GM23338 (cell line): ENCODE measurements at regions not wholly inside any gene's neighbourhood (a gene's known extent, or its start where the extent isn't known, plus 50 kb on each side); places are given as distances from the start of the nearest gene placed in this dataset.

ENCODE experiments used
- ATAC-seq: fragments of 200-7000 bp; cut with Tn5 transposase; 3 replicates; pipeline ENCODE4 v1.9.1; 2020
- DNase-seq: peaks from one replicate; pipeline ENCODE4 v3.0.0-alpha.2; 2015; ENCODE audit warnings: low spot score
- H2AFZ ChIP-seq: fragments of 200-600 bp; sonication (generic); 2 replicates; pipeline ENCODE4 v1.8.0; 2016; ENCODE audit warnings: antibody characterized with exemption, mild to moderate bottlenecking, moderate library complexity
- H3F3A ChIP-seq: fragments of 200-600 bp; sonication (generic); replicated peaks from 2 replicates; pipeline ENCODE4 v1.8.0; 2017; ENCODE audit warnings: antibody characterized with exemption, mixed run types, low read depth
- H3K27ac ChIP-seq: fragments of 200-600 bp; sonication (generic); 2 replicates; pipeline ENCODE4 v1.6.1; 2016; ENCODE audit warnings: low read depth
- H3K27me3 ChIP-seq: fragments of 200-600 bp; sonication (generic); 2 replicates; pipeline ENCODE4 v1.8.0; 2016; ENCODE audit warnings: mild to moderate bottlenecking, mixed run types, moderate library complexity; ENCODE audit not compliant: insufficient read depth
- H3K36me3 ChIP-seq: fragments of 200-600 bp; sonication (generic); 2 replicates; pipeline ENCODE4 v1.8.0; 2016; ENCODE audit warnings: mild to moderate bottlenecking; ENCODE audit not compliant: insufficient read depth
- H3K4me1 ChIP-seq: fragments of 200-600 bp; sonication (generic); 2 replicates; pipeline ENCODE4 v1.8.0; 2016; ENCODE audit warnings: mild to moderate bottlenecking, moderate library complexity; ENCODE audit not compliant: insufficient read depth
- H3K4me2 ChIP-seq: fragments of 200-600 bp; sonication (generic); 2 replicates; pipeline ENCODE4 v1.7.1; 2017; ENCODE audit warnings: mixed run types
- H3K4me3 ChIP-seq: fragments of 200-600 bp; sonication (generic); 2 replicates; pipeline ENCODE4 v1.6.1; 2016; ENCODE audit warnings: mixed run types
- H3K79me2 ChIP-seq: fragments of 200-600 bp; sonication (generic); replicated peaks from 2 replicates; pipeline ENCODE4 v1.8.0; 2017; ENCODE audit warnings: mild to moderate bottlenecking; ENCODE audit not compliant: insufficient read depth
- H3K9me2 ChIP-seq: fragments of 200-600 bp; sonication (generic); 2 replicates; pipeline ENCODE4 v1.8.0; 2017; ENCODE audit not compliant: insufficient read depth
- H4K20me1 ChIP-seq: fragments of 200-600 bp; sonication (generic); replicated peaks from 2 replicates; pipeline ENCODE4 v1.8.0; 2017; ENCODE audit warnings: mild to moderate bottlenecking; ENCODE audit not compliant: insufficient read depth
- H3K27ac Mint-ChIP-seq: 2 replicates; pipeline ENCODE4 v1.8.0; 2020; ENCODE audit warnings: inconsistent platforms, mild to moderate bottlenecking, moderate library complexity, mixed read lengths
- H3K27me3 Mint-ChIP-seq: 3 replicates; pipeline ENCODE4 v1.8.0; 2022; ENCODE audit warnings: low read depth, mild to moderate bottlenecking, moderate library complexity, mixed read lengths, inconsistent platforms; ENCODE audit not compliant: insufficient read depth, poor library complexity
- H3K36me3 Mint-ChIP-seq: 3 replicates; pipeline ENCODE4 v1.8.0; 2021; ENCODE audit warnings: low read depth, mild to moderate bottlenecking, inconsistent platforms, moderate library complexity, mixed read lengths
- H3K4me1 Mint-ChIP-seq: 3 replicates; pipeline ENCODE4 v1.8.0; 2020; ENCODE audit warnings: mild to moderate bottlenecking, inconsistent platforms, mixed read lengths
- H3K4me3 Mint-ChIP-seq: 3 replicates; pipeline ENCODE4 v1.8.0; 2021; ENCODE audit warnings: moderate library complexity, mild to moderate bottlenecking, inconsistent platforms, mixed read lengths
- H3K9me3 Mint-ChIP-seq: 3 replicates; pipeline ENCODE4 v1.8.0; 2020; ENCODE audit warnings: moderate library complexity, mild to moderate bottlenecking, inconsistent platforms, mixed read lengths
- CREB1 ChIP-seq: fragments of 250-450 bp; sonication (Bioruptor Pico); IDR thresholded peaks from 2 replicates; pipeline ENCODE4 v1.5.0; 2020; ENCODE audit warnings: low read depth, mild to moderate bottlenecking, moderate library complexity
- CTCF ChIP-seq, 2 experiments: fragments of 200-600 bp in 1 of 2; sonication (generic) in 1 of 2; conservative IDR thresholded peaks; 2 replicates each; pipeline versions ENCODE4 v1.5.1 to v1.6.1; 2016 to 2017; ENCODE audit warnings: antibody characterized with exemption in 2 of 2, low read depth in 2 of 2, mild to moderate bottlenecking in 2 of 2, moderate library complexity in 1 of 2
- JUNB ChIP-seq: IDR thresholded peaks from one replicate; pipeline ENCODE4 v1.6.1; 2016; ENCODE audit warnings: antibody characterized with exemption; ENCODE audit not compliant: unreplicated experiment
- NANOG ChIP-seq: IDR thresholded peaks from 2 replicates; pipeline ENCODE4 v1.6.1; 2016; ENCODE audit warnings: antibody characterized with exemption, borderline replicate concordance
- STAT1 ChIP-seq: IDR thresholded peaks from one replicate; pipeline ENCODE4 v1.6.1; 2016; ENCODE audit warnings: antibody characterized with exemption; ENCODE audit not compliant: unreplicated experiment
- ZNF331 ChIP-seq: fragments of 250-450 bp; sonication (Bioruptor Pico); IDR thresholded peaks from 2 replicates; pipeline ENCODE4 v1.5.0; 2020; ENCODE audit warnings: low read depth, mild to moderate bottlenecking, moderate library complexity
- TF ChIP-seq, protein P1 (sequence below): fragments of 250-450 bp; sonication (Bioruptor Pico); IDR thresholded peaks from 2 replicates; pipeline ENCODE4 v1.5.0; 2020; ENCODE audit warnings: mild to moderate bottlenecking, moderate library complexity

DNA sequence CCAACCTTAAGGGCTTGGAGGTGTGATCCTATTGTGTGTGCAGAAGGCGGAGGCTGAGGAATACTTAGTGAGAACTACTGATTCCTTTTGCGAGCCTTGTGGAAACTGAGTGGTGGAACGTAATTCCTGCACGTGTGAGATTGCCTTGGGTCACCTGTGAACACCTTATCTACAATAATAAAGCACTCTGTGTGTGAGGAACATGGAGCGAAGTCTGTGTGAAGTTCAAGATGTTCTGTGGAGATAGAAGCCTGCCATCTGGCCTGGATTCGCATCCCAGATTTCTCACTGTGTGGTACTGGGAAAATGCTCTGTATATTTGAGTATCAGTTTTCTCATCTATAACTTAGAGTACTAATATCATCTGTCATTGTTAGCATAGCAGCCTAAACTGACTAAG is 179.5 kb upstream of the PDZRN3 start:
- no peaks in the 10 kb centered on the region for H3F3A ChIP-seq
- no peaks in the 10 kb centered on the region for H3K79me2 ChIP-seq
- no peaks in the 10 kb centered on the region; the same call in 1 of the 2 replicates for H3K9me2 ChIP-seq
- H3K27me3 ChIP-seq, result no peaks in the 10 kb centered on the region
- no peaks in the 10 kb centered on the region for H3K36me3 Mint-ChIP-seq
- TF ChIP-seq JUNB (no peak), ZNF331 (CRISPR knock-in tag) (no peak), NANOG (no peak), CREB1 (CRISPR knock-in tag) (no peak), CTCF (conservative IDR thresholded peaks at IDR 0.05; ENCODE audit: low read depth in 2 of 2) (no peak), STAT1 (no peak)
- TF ChIP-seq, protein P1, sequence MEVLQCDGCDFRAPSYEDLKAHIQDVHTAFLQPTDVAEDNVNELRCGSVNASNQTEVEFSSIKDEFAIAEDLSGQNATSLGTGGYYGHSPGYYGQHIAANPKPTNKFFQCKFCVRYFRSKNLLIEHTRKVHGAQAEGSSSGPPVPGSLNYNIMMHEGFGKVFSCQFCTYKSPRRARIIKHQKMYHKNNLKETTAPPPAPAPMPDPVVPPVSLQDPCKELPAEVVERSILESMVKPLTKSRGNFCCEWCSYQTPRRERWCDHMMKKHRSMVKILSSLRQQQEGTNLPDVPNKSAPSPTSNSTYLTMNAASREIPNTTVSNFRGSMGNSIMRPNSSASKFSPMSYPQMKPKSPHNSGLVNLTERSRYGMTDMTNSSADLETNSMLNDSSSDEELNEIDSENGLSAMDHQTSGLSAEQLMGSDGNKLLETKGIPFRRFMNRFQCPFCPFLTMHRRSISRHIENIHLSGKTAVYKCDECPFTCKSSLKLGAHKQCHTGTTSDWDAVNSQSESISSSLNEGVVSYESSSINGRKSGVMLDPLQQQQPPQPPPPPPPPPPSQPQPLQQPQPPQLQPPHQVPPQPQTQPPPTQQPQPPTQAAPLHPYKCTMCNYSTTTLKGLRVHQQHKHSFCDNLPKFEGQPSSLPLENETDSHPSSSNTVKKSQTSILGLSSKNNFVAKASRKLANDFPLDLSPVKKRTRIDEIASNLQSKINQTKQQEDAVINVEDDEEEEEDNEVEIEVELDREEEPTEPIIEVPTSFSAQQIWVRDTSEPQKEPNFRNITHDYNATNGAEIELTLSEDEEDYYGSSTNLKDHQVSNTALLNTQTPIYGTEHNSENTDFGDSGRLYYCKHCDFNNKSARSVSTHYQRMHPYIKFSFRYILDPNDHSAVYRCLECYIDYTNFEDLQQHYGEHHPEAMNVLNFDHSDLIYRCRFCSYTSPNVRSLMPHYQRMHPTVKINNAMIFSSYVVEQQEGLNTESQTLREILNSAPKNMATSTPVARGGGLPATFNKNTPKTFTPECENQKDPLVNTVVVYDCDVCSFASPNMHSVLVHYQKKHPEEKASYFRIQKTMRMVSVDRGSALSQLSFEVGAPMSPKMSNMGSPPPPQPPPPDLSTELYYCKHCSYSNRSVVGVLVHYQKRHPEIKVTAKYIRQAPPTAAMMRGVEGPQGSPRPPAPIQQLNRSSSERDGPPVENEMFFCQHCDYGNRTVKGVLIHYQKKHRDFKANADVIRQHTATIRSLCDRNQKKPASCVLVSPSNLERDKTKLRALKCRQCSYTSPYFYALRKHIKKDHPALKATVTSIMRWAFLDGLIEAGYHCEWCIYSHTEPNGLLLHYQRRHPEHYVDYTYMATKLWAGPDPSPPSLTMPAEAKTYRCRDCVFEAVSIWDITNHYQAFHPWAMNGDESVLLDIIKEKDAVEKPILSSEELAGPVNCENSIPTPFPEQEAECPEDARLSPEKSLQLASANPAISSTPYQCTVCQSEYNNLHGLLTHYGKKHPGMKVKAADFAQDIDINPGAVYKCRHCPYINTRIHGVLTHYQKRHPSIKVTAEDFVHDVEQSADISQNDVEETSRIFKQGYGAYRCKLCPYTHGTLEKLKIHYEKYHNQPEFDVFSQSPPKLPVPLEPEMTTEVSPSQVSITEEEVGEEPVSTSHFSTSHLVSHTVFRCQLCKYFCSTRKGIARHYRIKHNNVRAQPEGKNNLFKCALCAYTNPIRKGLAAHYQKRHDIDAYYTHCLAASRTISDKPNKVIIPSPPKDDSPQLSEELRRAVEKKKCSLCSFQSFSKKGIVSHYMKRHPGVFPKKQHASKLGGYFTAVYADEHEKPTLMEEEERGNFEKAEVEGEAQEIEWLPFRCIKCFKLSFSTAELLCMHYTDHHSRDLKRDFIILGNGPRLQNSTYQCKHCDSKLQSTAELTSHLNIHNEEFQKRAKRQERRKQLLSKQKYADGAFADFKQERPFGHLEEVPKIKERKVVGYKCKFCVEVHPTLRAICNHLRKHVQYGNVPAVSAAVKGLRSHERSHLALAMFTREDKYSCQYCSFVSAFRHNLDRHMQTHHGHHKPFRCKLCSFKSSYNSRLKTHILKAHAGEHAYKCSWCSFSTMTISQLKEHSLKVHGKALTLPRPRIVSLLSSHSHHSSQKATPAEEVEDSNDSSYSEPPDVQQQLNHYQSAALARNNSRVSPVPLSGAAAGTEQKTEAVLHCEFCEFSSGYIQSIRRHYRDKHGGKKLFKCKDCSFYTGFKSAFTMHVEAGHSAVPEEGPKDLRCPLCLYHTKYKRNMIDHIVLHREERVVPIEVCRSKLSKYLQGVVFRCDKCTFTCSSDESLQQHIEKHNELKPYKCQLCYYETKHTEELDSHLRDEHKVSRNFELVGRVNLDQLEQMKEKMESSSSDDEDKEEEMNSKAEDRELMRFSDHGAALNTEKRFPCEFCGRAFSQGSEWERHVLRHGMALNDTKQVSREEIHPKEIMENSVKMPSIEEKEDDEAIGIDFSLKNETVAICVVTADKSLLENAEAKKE (CRISPR knock-in tag), result no peak
- H3K4me2 ChIP-seq, result no peak overlapping the region
- no peaks in the 10 kb centered on the region for H4K20me1 ChIP-seq
- H3K27ac Mint-ChIP-seq, result no peak overlapping the region
- no peaks in the 10 kb centered on the region for H3K4me1 ChIP-seq
- ATAC-seq (no peak), DNase-seq (no peak)
- peaks cover 4% of the 10 kb centered on the region; the same call in 2 of the 3 replicates for H3K4me1 Mint-ChIP-seq
- no peak overlapping the region for H3K4me3 ChIP-seq
- H2AFZ ChIP-seq, result no peak overlapping the region
- H3K27me3 Mint-ChIP-seq, result peaks cover 2% of the 10 kb centered on the region
- H3K9me3 Mint-ChIP-seq, result no peaks in the 10 kb centered on the region
- no peaks in the 10 kb centered on the region for H3K36me3 ChIP-seq
- H3K4me3 Mint-ChIP-seq, result no peak overlapping the region
- H3K27ac ChIP-seq, result no peak overlapping the region
